ENCODE measurements at regions not wholly inside any gene's neighbourhood (a gene's known extent, or its start where the extent isn't known, plus 50 kb on each side); places are given as distances from the start of the nearest gene placed in this dataset.

DNA sequence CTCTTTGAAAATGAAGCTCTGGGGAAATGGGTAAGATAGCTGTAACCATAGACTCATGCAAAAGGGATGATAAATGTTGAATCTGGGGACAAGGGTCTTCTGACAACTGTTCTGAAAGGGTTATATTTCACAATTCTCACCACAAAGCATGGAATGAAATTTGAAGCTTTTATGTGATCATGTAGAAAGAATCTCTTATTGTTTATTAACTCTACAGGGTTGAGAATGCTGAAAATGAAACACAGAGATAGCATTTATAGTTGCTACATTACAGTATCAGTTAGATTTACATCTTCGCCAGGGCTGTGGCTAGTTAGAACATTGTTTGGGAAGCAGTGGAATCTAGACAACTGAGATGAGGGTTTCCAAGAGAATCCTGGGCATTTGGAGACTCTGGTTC lies 97.4 kb upstream of the LHCGR start:
- TF ChIP-seq, protein P1, sequence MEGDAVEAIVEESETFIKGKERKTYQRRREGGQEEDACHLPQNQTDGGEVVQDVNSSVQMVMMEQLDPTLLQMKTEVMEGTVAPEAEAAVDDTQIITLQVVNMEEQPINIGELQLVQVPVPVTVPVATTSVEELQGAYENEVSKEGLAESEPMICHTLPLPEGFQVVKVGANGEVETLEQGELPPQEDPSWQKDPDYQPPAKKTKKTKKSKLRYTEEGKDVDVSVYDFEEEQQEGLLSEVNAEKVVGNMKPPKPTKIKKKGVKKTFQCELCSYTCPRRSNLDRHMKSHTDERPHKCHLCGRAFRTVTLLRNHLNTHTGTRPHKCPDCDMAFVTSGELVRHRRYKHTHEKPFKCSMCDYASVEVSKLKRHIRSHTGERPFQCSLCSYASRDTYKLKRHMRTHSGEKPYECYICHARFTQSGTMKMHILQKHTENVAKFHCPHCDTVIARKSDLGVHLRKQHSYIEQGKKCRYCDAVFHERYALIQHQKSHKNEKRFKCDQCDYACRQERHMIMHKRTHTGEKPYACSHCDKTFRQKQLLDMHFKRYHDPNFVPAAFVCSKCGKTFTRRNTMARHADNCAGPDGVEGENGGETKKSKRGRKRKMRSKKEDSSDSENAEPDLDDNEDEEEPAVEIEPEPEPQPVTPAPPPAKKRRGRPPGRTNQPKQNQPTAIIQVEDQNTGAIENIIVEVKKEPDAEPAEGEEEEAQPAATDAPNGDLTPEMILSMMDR (IDR thresholded peaks at IDR 0.05) = no peak
- TF ChIP-seq POLR2A (IDR thresholded peaks at IDR 0.05) = no peak
- no peak for TF ChIP-seq POLR2AphosphoS5 (IDR thresholded peaks at IDR 0.05)
